ACHN (cell line): ENCODE measurements at regions not wholly inside any gene's neighbourhood (a gene's known extent, or its start where the extent isn't known, plus 50 kb on each side); places are given as distances from the start of the nearest gene placed in this dataset.

Experiments
- DNase-seq: peaks from one replicate; pipeline ENCODE4 v3.0.0-alpha.2; 2015
- in situ Hi-C: cut with HindIII; loops from 2 replicates; pipeline ENCODE4 v1.10.0; 2017; ENCODE audit warnings: low sequenced_read_pairs, low pct_ligation_motif_present, low pct_unique_long_range_greater_than_20kb

DNA sequence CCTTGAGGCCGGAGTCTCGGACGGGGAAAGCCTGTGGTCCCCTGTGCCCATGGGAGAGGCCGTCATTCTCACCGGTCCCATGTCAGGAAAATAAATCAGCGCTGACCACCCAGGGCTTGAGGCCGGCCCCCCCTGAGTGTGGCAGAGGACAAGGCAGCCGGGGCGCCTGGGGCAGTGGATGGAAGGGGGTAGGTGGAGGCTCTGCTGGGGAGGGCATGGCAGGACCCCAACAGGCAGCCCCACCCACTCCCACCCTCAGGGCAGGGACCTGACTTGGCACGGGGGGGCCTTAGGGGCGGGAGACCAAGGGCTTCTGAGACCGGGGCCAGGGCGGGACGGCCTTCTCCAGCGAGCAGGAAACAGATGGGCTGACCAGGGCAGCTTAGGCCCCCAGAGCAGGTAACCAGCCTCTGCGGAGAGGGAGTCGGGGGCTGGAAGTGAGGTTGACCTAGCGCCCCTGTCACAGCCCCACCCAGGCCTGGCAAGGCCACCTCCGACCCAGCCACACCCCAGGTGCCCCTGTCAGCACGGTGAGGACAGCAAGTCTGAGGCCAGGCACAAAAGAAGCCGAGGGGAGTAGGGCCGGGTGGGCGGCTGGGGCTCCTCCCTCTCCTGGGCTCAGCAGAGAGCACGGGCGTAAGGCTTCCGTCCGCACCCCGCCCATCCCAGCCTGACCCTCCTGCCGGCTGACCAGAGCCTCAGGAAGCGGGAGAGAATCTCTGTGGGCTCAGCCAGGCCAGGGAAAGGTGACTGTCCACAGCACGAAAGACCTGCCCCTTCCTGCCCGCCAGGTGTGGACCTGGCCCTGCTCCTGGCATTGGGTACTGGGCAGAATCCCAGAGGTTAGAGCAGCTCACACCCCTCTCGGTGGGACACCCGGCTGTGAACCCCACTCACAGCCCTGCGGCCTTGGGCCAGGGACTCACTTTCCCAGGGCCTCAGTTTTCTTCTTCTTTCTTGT lies 87.4 kb downstream of the FOXL3 start:
- in situ Hi-C loops: no loop called here
- DNase-seq: no peak

DNA sequence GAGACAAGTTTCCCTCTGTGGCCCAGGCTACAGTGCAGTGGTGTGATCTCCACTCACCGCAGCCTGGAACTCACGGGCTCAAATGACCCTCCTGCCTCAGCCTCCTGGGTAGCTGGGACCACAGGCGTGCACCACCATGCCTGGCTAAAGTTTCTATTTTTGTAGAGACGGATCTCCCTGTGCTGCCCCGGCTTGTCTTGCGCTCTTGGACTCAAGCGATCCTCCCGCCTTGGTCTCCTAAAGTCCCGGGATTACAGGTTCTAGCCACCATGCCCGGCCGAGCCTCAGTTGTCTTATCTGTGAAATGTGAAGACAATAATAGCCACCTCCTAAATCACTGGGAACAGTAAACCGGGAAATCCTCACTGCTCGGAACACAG lies 88.1 kb downstream of the FOXL3 start:
- DNase-seq: no peak
- in situ Hi-C loops: no loop called here

DNA sequence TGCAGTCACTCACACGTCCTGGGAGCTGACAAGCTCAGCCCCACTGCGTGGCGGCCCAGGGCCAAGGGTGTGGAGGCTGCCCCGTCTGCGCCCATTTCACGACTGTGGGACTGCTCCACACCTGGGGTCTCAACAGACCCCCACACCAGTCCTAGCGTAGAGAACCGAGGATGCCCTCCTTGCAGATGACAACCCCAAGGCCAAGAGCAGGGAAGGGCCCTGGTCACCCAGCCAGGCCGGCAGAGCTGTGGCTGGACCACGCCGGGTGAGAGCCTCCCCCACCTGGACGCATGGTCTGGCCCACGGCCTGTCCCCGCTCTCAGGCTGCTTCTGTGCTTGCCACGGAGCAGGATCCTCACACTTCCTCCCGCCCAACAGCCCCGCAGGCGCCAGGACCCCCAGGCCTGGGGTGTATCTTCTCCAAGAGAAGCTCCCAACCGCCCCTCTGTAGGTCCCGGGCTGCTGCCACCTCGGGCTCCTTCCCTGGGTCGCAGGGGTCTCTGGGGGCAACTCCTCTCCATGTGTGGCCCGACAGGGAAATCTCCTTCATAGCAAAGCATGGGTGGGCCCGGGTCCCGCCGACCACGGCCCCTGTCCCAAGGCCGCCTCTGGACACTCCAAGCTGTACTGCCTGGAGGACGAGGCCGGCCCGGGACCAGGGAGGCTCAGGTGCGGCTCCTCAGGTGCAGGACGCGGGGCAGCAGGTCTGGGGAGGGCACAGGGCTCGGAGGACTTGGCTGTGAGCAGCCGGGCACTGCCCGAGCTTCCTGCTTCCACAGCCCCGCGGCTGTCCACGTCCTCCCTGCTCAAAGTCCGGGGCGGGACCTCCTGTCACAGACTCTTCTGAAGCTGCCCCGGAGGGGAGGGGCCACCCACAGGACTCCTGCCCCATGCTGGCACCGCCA lies 88.8 kb downstream of the FOXL3 start:
- in situ Hi-C loops: no loop called here
- DNase-seq: peak; percentile 35

DNA sequence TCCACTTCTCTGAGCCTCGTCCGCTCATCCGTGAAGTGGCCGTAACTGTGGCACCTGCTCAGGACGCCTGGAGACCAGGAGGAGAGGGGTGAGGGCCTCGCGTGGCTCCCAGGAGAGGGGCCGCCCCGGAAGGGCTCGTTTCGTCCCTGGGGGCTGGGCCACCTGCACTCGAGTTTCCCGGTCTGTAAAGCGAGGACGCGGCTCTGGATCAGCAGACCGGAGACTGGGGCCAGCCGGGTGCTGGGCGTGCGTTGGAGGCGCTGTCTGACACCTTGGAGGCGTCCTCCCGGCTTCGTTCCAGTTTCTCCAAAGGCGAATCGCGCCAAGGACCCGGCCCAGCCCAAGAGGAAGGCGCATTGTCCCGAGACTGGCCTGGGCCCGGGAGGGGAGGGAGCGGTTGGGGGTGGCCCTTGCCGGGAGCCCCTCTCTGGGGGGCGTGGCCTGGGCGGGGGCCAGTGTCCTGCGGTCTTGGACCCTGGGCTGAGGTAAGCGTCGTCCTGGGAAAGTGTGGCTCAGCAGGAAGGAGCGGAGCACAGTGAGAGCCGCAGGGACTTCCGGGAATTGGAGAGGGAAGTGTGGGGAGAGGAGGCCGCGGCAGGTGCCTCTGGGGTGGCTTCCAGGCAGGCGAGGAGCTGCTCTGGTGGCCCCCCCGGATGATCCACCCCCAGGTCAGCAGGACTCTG lies 89.6 kb downstream of the FOXL3 start:
- DNase-seq: no peak
- in situ Hi-C loops: no loop called here

DNA sequence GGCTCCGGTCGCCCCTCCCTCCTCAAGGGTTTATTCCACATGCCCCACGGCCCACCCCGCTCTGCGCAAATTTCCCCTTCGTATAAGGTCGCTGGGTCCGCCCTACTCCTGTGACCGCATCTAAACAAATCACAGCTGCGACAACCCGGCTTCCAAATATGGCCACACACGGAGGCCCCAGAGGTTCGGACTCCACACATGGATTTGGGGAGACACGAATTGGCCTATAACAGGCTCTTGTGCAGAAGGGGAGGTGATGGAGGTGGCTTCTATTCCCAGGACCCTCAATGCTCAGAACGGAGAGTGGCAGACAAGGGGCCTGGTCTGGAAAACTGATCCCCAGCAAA lies 90.1 kb downstream of the FOXL3 start:
- in situ Hi-C loops: no loop called here
- no peak for DNase-seq

DNA sequence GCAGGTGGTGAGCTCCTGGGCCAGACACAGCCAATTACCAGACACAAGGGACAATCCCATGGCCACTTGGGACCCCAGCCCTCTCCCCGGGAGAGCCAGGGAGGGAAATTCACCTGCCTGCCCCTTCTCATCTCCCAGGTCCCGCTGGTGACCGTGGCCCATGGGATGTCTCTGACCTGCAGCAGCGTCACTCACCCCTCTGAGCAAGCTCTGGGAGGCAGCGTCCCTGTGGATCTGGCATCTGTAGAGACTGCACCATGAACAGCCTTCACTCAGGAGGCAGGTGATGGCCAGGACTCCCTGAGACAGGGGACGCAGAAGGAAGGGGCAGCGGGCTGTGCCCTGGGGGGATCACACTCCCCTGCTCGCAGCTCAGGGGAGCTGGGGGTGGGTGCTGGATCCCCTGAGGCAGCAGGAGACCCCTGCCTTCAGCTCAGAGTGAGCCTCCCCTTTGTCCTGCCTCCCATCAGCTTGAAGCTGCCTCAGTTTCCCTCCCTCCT lies 90.8 kb downstream of the FOXL3 start:
- no peak for DNase-seq
- in situ Hi-C loops: no loop called here

DNA sequence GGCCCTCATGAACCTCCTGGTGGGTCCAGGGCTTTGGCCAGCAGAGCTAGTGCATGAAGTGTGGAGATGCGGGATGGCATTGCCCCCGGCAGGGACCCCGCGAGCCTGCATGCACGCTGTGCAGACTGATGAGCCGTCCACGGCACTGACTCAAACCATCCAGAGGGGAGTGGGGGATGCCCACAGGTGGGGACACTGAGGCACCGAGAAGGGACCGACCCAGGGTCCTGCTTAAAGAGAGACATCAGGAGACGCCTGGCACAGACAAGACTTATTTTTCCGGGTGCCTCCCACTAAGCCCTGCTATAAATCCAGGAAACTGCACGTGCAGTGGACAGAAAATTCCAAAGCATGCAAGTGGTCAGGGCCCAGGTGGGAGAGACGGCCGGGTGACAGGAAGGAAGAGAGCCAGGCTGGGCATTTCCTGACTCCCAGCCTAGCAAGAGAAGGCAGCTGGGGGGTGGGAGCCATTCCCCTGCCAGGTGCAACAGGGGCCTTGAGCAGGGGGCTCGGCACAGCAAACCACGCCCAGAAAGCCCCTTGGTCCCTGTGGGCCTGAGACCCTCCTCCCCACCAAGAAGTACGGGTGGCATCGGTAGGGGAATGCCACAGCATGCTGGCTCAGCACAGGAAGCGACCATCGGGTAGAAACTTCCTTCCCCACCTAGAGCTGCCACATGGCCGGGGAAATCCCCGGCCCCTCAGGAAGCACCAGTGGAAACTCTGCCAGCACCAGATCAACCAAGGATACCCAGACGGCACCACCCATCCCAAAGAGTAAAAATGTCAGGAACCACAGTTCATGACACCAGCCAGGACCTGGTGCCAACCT lies 91.5 kb downstream of the FOXL3 start:
- no peak for DNase-seq
- in situ Hi-C loops: no loop called here

DNA sequence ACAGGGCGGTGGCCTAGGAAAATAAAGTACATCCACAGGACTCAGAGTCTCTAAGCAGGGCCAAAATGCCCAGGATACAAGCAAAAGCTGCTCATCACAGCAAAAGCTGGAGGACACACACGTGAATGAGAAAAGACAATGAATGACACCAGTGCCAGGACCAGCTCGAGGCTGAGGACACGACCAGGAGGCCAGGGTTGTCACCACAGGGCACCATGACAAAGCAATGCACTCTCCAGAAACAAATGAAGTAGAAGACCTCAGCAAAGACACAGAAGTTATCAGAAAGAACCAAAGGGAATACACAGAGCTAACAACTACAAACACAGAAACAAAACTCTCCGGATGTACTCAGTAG lies 92.1 kb downstream of the FOXL3 start:
- in situ Hi-C loops: no loop called here
- DNase-seq: no peak

DNA sequence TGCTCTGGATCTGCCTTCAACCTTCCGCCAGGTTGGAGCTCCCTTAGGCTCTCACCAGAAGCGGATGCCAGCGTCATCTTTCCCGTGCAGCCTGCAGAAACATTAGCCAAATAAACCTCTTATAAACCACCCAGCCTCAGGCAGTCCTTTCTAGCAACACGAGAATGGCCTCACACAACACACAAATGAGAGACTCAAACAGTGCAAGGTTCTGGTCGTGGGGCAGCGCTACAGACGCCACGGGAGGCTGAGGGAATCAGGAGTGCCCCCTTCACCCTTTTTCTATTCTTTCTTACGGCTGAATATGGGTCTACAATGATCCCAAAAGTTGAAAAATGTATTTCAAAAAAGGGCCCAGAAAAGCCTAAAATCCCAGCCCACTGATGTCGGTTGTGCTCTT lies 96.4 kb downstream of the FOXL3 start:
- no peak for DNase-seq
- in situ Hi-C loops: no loop called here

DNA sequence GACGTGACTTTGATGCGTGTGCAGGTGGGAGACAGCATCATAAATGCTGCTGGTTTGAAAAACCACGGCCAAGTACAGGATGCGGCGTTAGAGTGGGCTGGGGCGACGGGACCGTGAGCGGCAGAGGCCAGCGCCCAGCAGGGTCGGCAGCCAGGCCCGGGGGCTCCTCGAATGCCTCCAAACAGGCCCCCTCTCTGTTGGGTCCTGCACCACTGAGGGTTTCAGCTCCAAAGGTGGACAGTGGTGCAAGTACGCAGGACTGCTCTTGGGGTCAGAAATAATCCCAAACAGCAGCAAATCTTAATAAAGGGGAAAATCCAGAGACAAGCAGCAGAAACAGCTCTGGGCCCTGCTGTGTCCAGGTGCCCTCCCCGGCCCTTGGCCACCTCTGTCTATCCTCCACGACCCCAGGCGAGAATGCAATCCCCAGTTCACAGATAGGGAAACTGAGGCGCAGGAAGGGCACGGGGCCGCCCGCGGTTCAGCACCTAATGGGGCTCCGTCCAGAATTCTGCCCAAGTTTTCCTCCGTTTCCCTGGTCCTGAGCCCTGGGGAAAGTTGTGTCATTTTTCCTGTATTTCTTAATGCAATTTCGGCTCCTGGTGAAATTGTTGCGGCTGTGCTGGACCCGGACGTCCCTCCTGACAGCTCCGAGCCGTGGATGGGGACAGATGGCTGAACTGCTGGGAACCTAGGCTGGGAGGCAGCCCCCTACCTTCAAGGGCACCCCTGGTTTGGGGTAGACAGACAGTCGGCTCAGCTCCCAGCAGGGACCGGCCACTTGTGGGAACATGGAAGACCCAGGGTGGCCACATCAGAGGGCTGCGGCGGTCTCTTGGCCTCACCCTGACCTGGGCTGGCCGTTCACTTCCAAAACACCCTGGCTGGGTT lies 97.4 kb downstream of the FOXL3 start:
- DNase-seq: no peak
- in situ Hi-C loops: no loop called here

DNA sequence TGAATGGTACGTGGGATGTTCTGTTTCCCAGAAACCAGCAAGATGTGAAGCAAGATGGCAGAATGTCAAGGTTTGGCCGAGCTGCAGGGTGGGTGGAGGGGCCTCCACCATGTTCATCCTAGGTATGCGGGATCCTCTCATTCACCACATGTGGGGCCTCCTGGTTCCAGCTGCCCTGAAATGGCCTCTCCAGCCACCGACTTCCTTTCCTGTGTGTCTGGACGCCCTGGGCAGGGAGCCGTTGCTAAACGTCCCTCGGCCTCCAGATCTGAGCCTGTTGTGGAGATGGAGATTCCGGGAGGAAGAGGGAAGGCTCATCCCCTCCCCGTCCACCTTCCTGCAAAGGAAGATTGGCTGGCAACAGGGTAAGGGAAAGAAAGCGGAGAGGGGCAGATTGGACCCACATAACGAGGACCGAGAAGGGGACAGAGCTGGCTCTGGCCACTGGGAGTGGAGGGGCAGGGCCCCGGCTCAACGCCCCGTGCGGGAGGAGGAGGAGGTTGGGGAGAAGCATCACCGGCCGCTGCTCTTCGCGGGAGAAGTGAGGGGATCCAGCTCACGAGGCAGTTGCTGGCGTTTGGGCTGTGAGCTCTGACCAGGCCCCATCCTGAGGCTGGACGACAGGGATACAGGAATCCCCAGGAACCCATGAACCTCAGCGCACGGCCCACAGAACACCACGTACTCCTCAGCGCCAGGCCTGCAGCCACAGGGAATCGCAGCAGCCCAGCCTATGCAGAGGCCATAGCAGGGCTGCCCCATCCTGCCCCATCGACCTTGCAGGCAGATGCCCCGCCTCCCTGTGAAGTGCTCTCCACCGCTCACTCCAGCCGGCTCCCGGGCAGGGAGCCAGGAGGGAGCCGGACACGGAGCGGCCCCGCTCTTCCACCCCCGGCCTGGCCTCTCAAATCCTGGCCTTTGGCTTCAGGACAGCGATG lies 98.3 kb downstream of the FOXL3 start:
- DNase-seq: no peak
- in situ Hi-C loops: no loop called here

DNA sequence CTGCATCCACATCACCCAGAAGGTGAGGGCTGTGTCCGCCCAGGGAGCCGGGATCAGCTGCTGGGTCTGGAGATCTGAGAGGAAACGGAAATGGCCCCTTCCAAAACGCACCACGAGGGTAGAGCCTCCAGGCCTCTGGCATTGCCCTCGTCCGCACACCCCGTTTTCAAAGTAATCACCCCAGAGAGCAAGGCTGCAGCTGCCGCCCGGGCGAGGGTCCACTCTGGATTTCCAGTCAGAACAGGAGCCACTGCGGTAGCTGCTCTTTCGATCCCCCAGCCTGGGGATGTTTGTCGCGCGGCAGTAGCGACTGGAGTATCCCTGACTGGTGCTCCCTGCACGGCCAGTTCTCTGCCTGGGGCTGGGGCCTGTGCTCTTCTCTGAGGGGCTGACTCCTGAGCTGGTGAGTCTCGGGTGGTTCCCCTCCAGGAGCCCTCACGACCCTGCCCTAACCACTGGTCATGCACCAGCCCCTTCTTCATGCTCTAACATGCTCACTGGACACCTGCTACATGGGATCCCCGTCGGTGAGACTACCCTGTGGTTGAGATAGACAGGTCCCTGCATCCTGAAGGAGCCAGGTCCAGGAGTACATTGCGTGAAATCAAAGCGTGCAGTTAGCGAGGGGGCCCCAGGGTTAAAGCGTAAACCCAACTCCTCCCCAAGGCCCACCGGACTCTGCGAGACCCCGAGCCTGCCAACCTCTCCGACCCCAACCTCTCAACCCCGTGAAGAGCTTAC lies 99.2 kb downstream of the FOXL3 start:
- no peak for DNase-seq

DNA sequence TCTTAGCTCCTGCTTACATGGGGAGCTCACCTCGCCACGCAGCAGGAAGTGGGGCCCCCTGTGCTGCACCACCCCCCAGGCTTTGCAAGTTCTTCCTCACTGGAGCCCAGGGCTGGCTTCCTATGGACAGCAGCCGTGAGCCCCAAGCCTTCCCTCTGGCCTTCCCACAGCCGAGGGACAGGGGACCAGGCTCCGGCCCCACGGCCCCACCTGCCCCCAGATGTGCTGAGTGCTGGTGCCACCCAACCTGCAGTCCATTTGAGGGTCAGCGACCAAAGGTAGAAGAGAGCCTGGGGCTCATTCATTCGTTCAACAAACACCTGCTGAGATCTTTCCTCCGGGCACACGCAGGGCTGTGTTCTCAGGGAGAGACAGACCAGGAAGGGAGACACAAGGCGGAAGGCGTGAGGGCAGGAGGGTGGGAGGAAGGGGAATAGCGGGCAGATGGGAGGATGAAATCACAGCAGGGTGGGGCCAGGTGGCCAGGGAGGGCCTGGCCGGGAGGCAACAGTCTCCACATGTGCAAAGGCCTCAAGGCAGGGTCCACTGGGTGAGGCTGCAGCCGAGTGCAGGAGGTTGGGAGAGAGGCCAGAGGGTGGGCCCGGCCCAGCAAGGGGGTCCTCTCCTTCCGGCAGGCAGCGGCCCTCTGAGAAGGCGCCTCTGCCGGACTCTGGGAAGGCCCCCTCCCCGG lies 100.1 kb downstream of the FOXL3 start:
- DNase-seq: no peak
- in situ Hi-C loops: no loop called here

More for the DNA sequence above, 99.2 kb downstream of the FOXL3 start:
- in situ Hi-C loops: no loop called here

DNA sequence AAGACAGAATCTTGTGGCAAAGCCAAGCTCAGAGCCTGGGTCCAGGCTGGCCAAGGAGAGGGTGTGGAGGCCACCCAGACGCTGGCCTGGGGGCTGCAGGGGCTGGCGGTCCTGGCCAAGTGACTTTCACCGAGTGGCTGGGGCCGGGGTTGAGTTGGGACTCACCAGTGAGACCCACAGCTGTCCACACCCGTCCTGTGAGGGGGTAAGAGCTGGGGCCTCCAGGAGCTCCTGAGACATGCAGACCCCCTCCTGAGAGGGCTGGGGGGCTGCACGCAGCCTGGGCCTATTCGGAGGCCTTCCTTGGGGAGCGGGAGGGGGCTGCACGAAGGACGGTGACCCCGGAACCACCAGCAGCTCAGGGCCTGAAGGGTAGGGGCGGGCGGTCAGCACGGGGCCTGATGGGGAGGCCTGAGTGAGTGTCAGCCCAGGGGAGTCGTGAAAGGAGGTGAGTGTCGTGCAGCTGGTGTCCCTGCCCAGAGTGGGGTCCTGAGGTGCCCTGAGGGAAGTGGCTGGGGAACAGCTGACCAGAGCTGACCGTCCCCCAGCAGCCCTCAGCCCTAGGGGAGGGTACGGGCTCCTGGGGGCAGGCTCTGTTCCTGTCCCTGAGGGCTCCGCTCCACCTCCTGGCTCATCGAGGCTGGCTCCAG lies 100.9 kb downstream of the FOXL3 start:
- in situ Hi-C loops: no loop called here
- DNase-seq: no peak
